WTC11 (cell line): ENCODE measurements at regions not wholly inside any gene's neighbourhood (a gene's known extent, or its start where the extent isn't known, plus 50 kb on each side); places are given as distances from the start of the nearest gene placed in this dataset.

ENCODE experiments used
- ATAC-seq: fragments of 200-7000 bp; cut with Tn5 transposase; 2 replicates; pipeline ENCODE4 v1.10.0; 2021; ENCODE audit warnings: mild to moderate bottlenecking, moderate library complexity
- CTCF ChIA-PET: fragments of 300-600 bp; sonication (Branson Sonifier 250); formaldehyde crosslinking; loops from one replicate; lab custom pipeline; 2021; ENCODE audit warnings: antibody characterized with exemption; lab: Charles Lee
- POLR2A ChIA-PET: fragments of 350-600 bp; sonication (Branson Sonifier 250); formaldehyde crosslinking; loops from one replicate; lab custom pipeline; 2021; ENCODE audit warnings: antibody characterized with exemption; lab: Charles Lee
- DNase-seq: peaks from one replicate; pipeline ENCODE4 v3.0.0; 2021; ENCODE audit warnings: low spot score
- H3K27ac Mint-ChIP-seq: 2 replicates; pipeline ENCODE4 v1.8.0; 2021; ENCODE audit warnings: mixed read lengths
- H3K27me3 Mint-ChIP-seq: 2 replicates; pipeline ENCODE4 v1.8.0; 2021; ENCODE audit warnings: low read depth, mild to moderate bottlenecking, moderate library complexity, mixed read lengths
- H3K36me3 Mint-ChIP-seq: 2 replicates; pipeline ENCODE4 v1.8.0; 2021; ENCODE audit warnings: mixed read lengths
- H3K4me1 Mint-ChIP-seq: 2 replicates; pipeline ENCODE4 v1.8.0; 2022; ENCODE audit warnings: mixed read lengths
- H3K4me3 Mint-ChIP-seq: 2 replicates; pipeline ENCODE4 v1.8.0; 2021; ENCODE audit warnings: mild to moderate bottlenecking, moderate library complexity, mixed read lengths
- H3K9me3 Mint-ChIP-seq: 2 replicates; pipeline ENCODE4 v1.8.0; 2021; ENCODE audit warnings: mixed read lengths
- ESRRA ChIP-seq: sonication (generic); formaldehyde crosslinking; IDR thresholded peaks from 2 replicates; pipeline ENCODE4 v1.8.1; 2022; ENCODE audit warnings: mild to moderate bottlenecking, missing genetic modification reagents, borderline replicate concordance
- FOXJ3 ChIP-seq: sonication (generic); formaldehyde crosslinking; IDR thresholded peaks from 2 replicates; pipeline ENCODE4 v1.9.0; 2021; ENCODE audit warnings: missing genetic modification reagents, mild to moderate bottlenecking, borderline replicate concordance
- FOXP1 ChIP-seq: sonication (generic); formaldehyde crosslinking; IDR thresholded peaks from 2 replicates; pipeline ENCODE4 v1.8.0; 2022; ENCODE audit warnings: missing genetic modification reagents, mild to moderate bottlenecking, moderate library complexity, borderline replicate concordance
- MYBL2 ChIP-seq: sonication (generic); formaldehyde crosslinking; IDR thresholded peaks from 2 replicates; pipeline ENCODE4 v1.8.1; 2023; ENCODE audit warnings: mild to moderate bottlenecking, moderate library complexity, missing genetic modification reagents
- NFYB ChIP-seq: sonication (generic); formaldehyde crosslinking; conservative IDR thresholded peaks from 2 replicates; pipeline ENCODE4 v1.8.0; 2022; ENCODE audit warnings: low read depth, missing genetic modification reagents
- OVOL2 ChIP-seq: fragments of 250-450 bp; sonication (Bioruptor Pico); IDR thresholded peaks from 2 replicates; pipeline ENCODE4 v1.9.0; 2021; ENCODE audit warnings: mild to moderate bottlenecking, borderline replicate concordance
- TEAD1 ChIP-seq: sonication (generic); formaldehyde crosslinking; IDR thresholded peaks from 2 replicates; pipeline ENCODE4 v1.8.0; 2022; ENCODE audit warnings: mild to moderate bottlenecking, missing genetic modification reagents
- TEAD4 ChIP-seq: sonication (generic); formaldehyde crosslinking; IDR thresholded peaks from 2 replicates; pipeline ENCODE4 v1.8.0; 2022; ENCODE audit warnings: mild to moderate bottlenecking, missing genetic modification reagents
- ZBTB21 ChIP-seq: sonication (generic); formaldehyde crosslinking; IDR thresholded peaks from 2 replicates; pipeline ENCODE4 v1.8.1; 2023; ENCODE audit warnings: mild to moderate bottlenecking, missing genetic modification reagents, borderline replicate concordance
- ZNF396 ChIP-seq: fragments of 250-450 bp; sonication (Bioruptor Pico); IDR thresholded peaks from 2 replicates; pipeline ENCODE4 v1.8.0; 2021; ENCODE audit warnings: mild to moderate bottlenecking, moderate library complexity, borderline replicate concordance
- ZNF532 ChIP-seq: fragments of 250-450 bp; sonication (Bioruptor Pico); IDR thresholded peaks from 2 replicates; pipeline ENCODE4 v1.9.0; 2021; ENCODE audit warnings: mild to moderate bottlenecking, borderline replicate concordance
- TF ChIP-seq, protein P1 (sequence below): sonication (generic); formaldehyde crosslinking; IDR thresholded peaks from 2 replicates; pipeline ENCODE4 v1.8.1; 2022; ENCODE audit warnings: missing genetic modification reagents, borderline replicate concordance
- TF ChIP-seq, protein P2 (sequence below): sonication (generic); formaldehyde crosslinking; IDR thresholded peaks from 2 replicates; pipeline ENCODE4 v1.8.1; 2022; ENCODE audit warnings: low read depth, mild to moderate bottlenecking, moderate library complexity, missing genetic modification reagents, borderline replicate concordance
- TF ChIP-seq, protein P3 (sequence below): sonication (generic); formaldehyde crosslinking; IDR thresholded peaks from 2 replicates; pipeline ENCODE4 v1.8.1; 2023; ENCODE audit warnings: mild to moderate bottlenecking, missing genetic modification reagents, moderate library complexity
- TF ChIP-seq, protein P4 (sequence below): sonication (generic); formaldehyde crosslinking; IDR thresholded peaks from 2 replicates; pipeline ENCODE4 v1.8.1; 2023; ENCODE audit warnings: mild to moderate bottlenecking, missing genetic modification reagents, moderate library complexity
- TF ChIP-seq, protein P5 (sequence below): sonication (generic); formaldehyde crosslinking; IDR thresholded peaks from 2 replicates; pipeline ENCODE4 v1.8.1; 2022; ENCODE audit warnings: low read depth, missing genetic modification reagents, borderline replicate concordance

- TF ChIP-seq, protein P1, sequence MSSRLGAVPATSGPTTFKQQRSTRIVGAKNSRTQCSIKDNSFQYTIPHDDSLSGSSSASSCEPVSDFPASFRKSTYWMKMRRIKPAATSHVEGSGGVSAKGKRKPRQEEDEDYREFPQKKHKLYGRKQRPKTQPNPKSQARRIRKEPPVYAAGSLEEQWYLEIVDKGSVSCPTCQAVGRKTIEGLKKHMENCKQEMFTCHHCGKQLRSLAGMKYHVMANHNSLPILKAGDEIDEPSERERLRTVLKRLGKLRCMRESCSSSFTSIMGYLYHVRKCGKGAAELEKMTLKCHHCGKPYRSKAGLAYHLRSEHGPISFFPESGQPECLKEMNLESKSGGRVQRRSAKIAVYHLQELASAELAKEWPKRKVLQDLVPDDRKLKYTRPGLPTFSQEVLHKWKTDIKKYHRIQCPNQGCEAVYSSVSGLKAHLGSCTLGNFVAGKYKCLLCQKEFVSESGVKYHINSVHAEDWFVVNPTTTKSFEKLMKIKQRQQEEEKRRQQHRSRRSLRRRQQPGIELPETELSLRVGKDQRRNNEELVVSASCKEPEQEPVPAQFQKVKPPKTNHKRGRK (CRISPR knock-in tag): no peak
- TF ChIP-seq, all 79 proteins: peak for 0
These were observed 126.0 kb upstream of the KLF7 start (continued) for GRCh38 chr2:207291625-207292252.

GRCh38 chr2:207296265-207296948 lies 130.7 kb upstream of the KLF7 start:
- H3K4me3 Mint-ChIP-seq: no peak overlapping the region
- 0 out of 2 replicates have a peak, but pooled peaks cover 2% of the 10 kb centered on the region for H3K36me3 Mint-ChIP-seq
- H3K9me3 Mint-ChIP-seq: peaks cover 21% of the 10 kb centered on the region
- DNase-seq (no peak), ATAC-seq (peak; percentile 65)
- TF ChIP-seq TEAD4 (no peak), OVOL2 (CRISPR knock-in tag) (no peak), ZNF532 (CRISPR knock-in tag) (no peak), TEAD1 (no peak), MYBL2 (CRISPR knock-in tag) (no peak), NFYB (CRISPR knock-in tag) (no peak), ZNF396 (CRISPR knock-in tag) (no peak), ZBTB21 (no peak), FOXJ3 (CRISPR knock-in tag) (no peak), FOXP1 (CRISPR knock-in tag) (no peak), ESRRA (CRISPR knock-in tag) (no peak)
- TF ChIP-seq, protein P2, sequence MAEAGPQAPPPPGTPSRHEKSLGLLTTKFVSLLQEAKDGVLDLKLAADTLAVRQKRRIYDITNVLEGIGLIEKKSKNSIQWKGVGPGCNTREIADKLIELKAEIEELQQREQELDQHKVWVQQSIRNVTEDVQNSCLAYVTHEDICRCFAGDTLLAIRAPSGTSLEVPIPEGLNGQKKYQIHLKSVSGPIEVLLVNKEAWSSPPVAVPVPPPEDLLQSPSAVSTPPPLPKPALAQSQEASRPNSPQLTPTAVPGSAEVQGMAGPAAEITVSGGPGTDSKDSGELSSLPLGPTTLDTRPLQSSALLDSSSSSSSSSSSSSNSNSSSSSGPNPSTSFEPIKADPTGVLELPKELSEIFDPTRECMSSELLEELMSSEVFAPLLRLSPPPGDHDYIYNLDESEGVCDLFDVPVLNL (CRISPR knock-in tag): no peak
- TF ChIP-seq, protein P3, sequence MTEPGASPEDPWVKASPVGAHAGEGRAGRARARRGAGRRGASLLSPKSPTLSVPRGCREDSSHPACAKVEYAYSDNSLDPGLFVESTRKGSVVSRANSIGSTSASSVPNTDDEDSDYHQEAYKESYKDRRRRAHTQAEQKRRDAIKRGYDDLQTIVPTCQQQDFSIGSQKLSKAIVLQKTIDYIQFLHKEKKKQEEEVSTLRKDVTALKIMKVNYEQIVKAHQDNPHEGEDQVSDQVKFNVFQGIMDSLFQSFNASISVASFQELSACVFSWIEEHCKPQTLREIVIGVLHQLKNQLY (CRISPR knock-in tag): no peak
- TF ChIP-seq, protein P4, sequence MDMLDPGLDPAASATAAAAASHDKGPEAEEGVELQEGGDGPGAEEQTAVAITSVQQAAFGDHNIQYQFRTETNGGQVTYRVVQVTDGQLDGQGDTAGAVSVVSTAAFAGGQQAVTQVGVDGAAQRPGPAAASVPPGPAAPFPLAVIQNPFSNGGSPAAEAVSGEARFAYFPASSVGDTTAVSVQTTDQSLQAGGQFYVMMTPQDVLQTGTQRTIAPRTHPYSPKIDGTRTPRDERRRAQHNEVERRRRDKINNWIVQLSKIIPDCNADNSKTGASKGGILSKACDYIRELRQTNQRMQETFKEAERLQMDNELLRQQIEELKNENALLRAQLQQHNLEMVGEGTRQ: no peak
- TF ChIP-seq, protein P5, sequence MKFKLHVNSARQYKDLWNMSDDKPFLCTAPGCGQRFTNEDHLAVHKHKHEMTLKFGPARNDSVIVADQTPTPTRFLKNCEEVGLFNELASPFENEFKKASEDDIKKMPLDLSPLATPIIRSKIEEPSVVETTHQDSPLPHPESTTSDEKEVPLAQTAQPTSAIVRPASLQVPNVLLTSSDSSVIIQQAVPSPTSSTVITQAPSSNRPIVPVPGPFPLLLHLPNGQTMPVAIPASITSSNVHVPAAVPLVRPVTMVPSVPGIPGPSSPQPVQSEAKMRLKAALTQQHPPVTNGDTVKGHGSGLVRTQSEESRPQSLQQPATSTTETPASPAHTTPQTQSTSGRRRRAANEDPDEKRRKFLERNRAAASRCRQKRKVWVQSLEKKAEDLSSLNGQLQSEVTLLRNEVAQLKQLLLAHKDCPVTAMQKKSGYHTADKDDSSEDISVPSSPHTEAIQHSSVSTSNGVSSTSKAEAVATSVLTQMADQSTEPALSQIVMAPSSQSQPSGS (CRISPR knock-in tag): no peak
- TF ChIP-seq, all 79 proteins: peak for 0
- Mint-ChIP-seq H3K27ac (no peak overlapping the region; the same call in 1 of the 2 replicates), H3K4me1 (peaks cover 34% of the 10 kb centered on the region), H3K27me3 (no peaks in the 10 kb centered on the region)
- CTCF ChIA-PET: interaction anchor here (1.3 kb wide), 1 partner anchor 176 kb away, joined by 4 read pairs; no protein-coding TSS in a partner anchor
- POLR2A ChIA-PET: no interaction called here
